Uterus (tissue), 2 donors: ENCODE measurements at regions not wholly inside any gene's neighbourhood (a gene's known extent, or its start where the extent isn't known, plus 50 kb on each side); places are given as distances from the start of the nearest gene placed in this dataset.

Experiments
- CTCF ChIP-seq, 4 experiments: fragments of 200-600 bp in 2 of 4; fragments of 450-650 bp in 2 of 4; sonication (generic) in 2 of 4; IDR thresholded peaks; one replicate each; pipeline ENCODE4 v1.5.1; 2016 to 2019; ENCODE audit warnings: antibody characterized with exemption in 4 of 4, mild to moderate bottlenecking in 2 of 4, moderate library complexity in 1 of 4
- POLR2A ChIP-seq, 2 donors: fragments of 450-650 bp; IDR thresholded peaks; one replicate each; pipeline ENCODE4 v1.6.1; 2016; ENCODE audit warnings: antibody characterized with exemption in 2 of 2, mild to moderate bottlenecking in 1 of 2, moderate library complexity in 1 of 2

GRCh38 chr5:5581080-5581479, 158.6 kb downstream of the ICE1 start:
- TF ChIP-seq CTCF (IDR thresholded peaks at IDR 0.05): no peak
- no peak for TF ChIP-seq POLR2A (IDR thresholded peaks at IDR 0.05)
